ENCODE measurements at regions not wholly inside any gene's neighbourhood (a gene's known extent, or its start where the extent isn't known, plus 50 kb on each side); places are given as distances from the start of the nearest gene placed in this dataset.

GRCh38 chr6:91710342-91710741, 1123.5 kb upstream of the MAP3K7 start:
- no peaks in the 10 kb centered on the region for H3K4me1 ChIP-seq (ENCODE audit: control insufficient read depth in 3 of 3, insufficient read depth in 3 of 3, low read length in 3 of 3)
- no peaks in the 10 kb centered on the region for H3K36me3 ChIP-seq (ENCODE audit: control insufficient read depth in 3 of 3, insufficient read depth in 3 of 3, low read length in 3 of 3)
- H3K9me3 ChIP-seq (ENCODE audit: control insufficient read depth in 3 of 3, low read length in 3 of 3): no peaks in the 10 kb centered on the region
- no peak overlapping the region for H3K9ac ChIP-seq (ENCODE audit: low read depth in 1 of 3, low read length in 3 of 3)
- no peak overlapping the region for H3K27ac ChIP-seq (ENCODE audit: low read depth, low read length)
- H3K4me3 ChIP-seq (ENCODE audit: low read length in 3 of 3): no peak overlapping the region
- no peaks in the 10 kb centered on the region for H3K27me3 ChIP-seq (ENCODE audit: control insufficient read depth in 3 of 3, insufficient read depth in 3 of 3, low read length in 3 of 3)

GRCh38 chr6:91708534-91708933, 1121.7 kb upstream of the MAP3K7 start:
- no peaks in the 10 kb centered on the region for H3K27me3 ChIP-seq (ENCODE audit: control insufficient read depth in 3 of 3, insufficient read depth in 3 of 3, low read length in 3 of 3)
- no peak overlapping the region for H3K9ac ChIP-seq (ENCODE audit: low read depth in 1 of 3, low read length in 3 of 3)
- no peaks in the 10 kb centered on the region for H3K4me1 ChIP-seq (ENCODE audit: control insufficient read depth in 3 of 3, insufficient read depth in 3 of 3, low read length in 3 of 3)
- H3K36me3 ChIP-seq (ENCODE audit: control insufficient read depth in 3 of 3, insufficient read depth in 3 of 3, low read length in 3 of 3): no peaks in the 10 kb centered on the region
- no peak overlapping the region for H3K27ac ChIP-seq (ENCODE audit: low read depth, low read length)
- H3K9me3 ChIP-seq (ENCODE audit: control insufficient read depth in 3 of 3, low read length in 3 of 3): no peaks in the 10 kb centered on the region
- H3K4me3 ChIP-seq (ENCODE audit: low read length in 3 of 3): no peak overlapping the region

- Histone ChIP-seq H3K36me3 (ENCODE audit: control insufficient read depth in 3 of 3, insufficient read depth in 3 of 3, low read length in 3 of 3) (no peaks in the 10 kb centered on the region), H3K9me3 (ENCODE audit: control insufficient read depth in 3 of 3, low read length in 3 of 3) (no peaks in the 10 kb centered on the region), H3K4me3 (ENCODE audit: low read length in 3 of 3) (no peak overlapping the region), H3K4me1 (ENCODE audit: control insufficient read depth in 3 of 3, insufficient read depth in 3 of 3, low read length in 3 of 3) (no peaks in the 10 kb centered on the region), H3K27me3 (ENCODE audit: control insufficient read depth in 3 of 3, insufficient read depth in 3 of 3, low read length in 3 of 3) (no peaks in the 10 kb centered on the region), H3K9ac (ENCODE audit: low read depth in 1 of 3, low read length in 3 of 3) (no peak overlapping the region), H3K27ac (ENCODE audit: low read depth, low read length) (no peak overlapping the region)
These were observed 1118.8 kb upstream of the MAP3K7 start for GRCh38 chr6:91705646-91706045.

GRCh38 chr6:91704531-91704930, 1117.7 kb upstream of the MAP3K7 start:
- no peaks in the 10 kb centered on the region for H3K4me1 ChIP-seq (ENCODE audit: control insufficient read depth in 3 of 3, insufficient read depth in 3 of 3, low read length in 3 of 3)
- no peak overlapping the region for H3K4me3 ChIP-seq (ENCODE audit: low read length in 3 of 3)
- no peaks in the 10 kb centered on the region for H3K27me3 ChIP-seq (ENCODE audit: control insufficient read depth in 3 of 3, insufficient read depth in 3 of 3, low read length in 3 of 3)
- no peaks in the 10 kb centered on the region for H3K9me3 ChIP-seq (ENCODE audit: control insufficient read depth in 3 of 3, low read length in 3 of 3)
- H3K27ac ChIP-seq (ENCODE audit: low read depth, low read length): no peak overlapping the region
- no peaks in the 10 kb centered on the region for H3K36me3 ChIP-seq (ENCODE audit: control insufficient read depth in 3 of 3, insufficient read depth in 3 of 3, low read length in 3 of 3)
- H3K9ac ChIP-seq (ENCODE audit: low read depth in 1 of 3, low read length in 3 of 3): no peak overlapping the region

GRCh38 chr6:91697010-91697695, 1110.3 kb upstream of the MAP3K7 start:
- no peak overlapping the region for H3K27ac ChIP-seq (ENCODE audit: low read depth, low read length)
- H3K9me3 ChIP-seq (ENCODE audit: control insufficient read depth in 3 of 3, low read length in 3 of 3): no peaks in the 10 kb centered on the region
- H3K4me1 ChIP-seq (ENCODE audit: control insufficient read depth in 3 of 3, insufficient read depth in 3 of 3, low read length in 3 of 3): no peaks in the 10 kb centered on the region
- H3K27me3 ChIP-seq (ENCODE audit: control insufficient read depth in 3 of 3, insufficient read depth in 3 of 3, low read length in 3 of 3): no peaks in the 10 kb centered on the region
- no peaks in the 10 kb centered on the region for H3K36me3 ChIP-seq (ENCODE audit: control insufficient read depth in 3 of 3, insufficient read depth in 3 of 3, low read length in 3 of 3)
- H3K9ac ChIP-seq (ENCODE audit: low read depth in 1 of 3, low read length in 3 of 3): no peak overlapping the region
- H3K4me3 ChIP-seq (ENCODE audit: low read length in 3 of 3): no peak overlapping the region

GRCh38 chr6:91695221-91695620, 1108.3 kb upstream of the MAP3K7 start:
- Histone ChIP-seq H3K36me3 (ENCODE audit: control insufficient read depth in 3 of 3, insufficient read depth in 3 of 3, low read length in 3 of 3) (no peaks in the 10 kb centered on the region), H3K27ac (ENCODE audit: low read depth, low read length) (no peak overlapping the region), H3K27me3 (ENCODE audit: control insufficient read depth in 3 of 3, insufficient read depth in 3 of 3, low read length in 3 of 3) (no peaks in the 10 kb centered on the region), H3K4me1 (ENCODE audit: control insufficient read depth in 3 of 3, insufficient read depth in 3 of 3, low read length in 3 of 3) (no peaks in the 10 kb centered on the region), H3K9ac (ENCODE audit: low read depth in 1 of 3, low read length in 3 of 3) (no peak overlapping the region), H3K9me3 (ENCODE audit: control insufficient read depth in 3 of 3, low read length in 3 of 3) (no peaks in the 10 kb centered on the region), H3K4me3 (ENCODE audit: low read length in 3 of 3) (no peak overlapping the region)

GRCh38 chr6:91694016-91694654, 1107.3 kb upstream of the MAP3K7 start:
- Histone ChIP-seq H3K27me3 (ENCODE audit: control insufficient read depth in 3 of 3, insufficient read depth in 3 of 3, low read length in 3 of 3) (no peaks in the 10 kb centered on the region), H3K9ac (ENCODE audit: low read depth in 1 of 3, low read length in 3 of 3) (no peak overlapping the region), H3K27ac (ENCODE audit: low read depth, low read length) (no peak overlapping the region), H3K9me3 (ENCODE audit: control insufficient read depth in 3 of 3, low read length in 3 of 3) (no peaks in the 10 kb centered on the region), H3K4me1 (ENCODE audit: control insufficient read depth in 3 of 3, insufficient read depth in 3 of 3, low read length in 3 of 3) (no peaks in the 10 kb centered on the region), H3K4me3 (ENCODE audit: low read length in 3 of 3) (no peak overlapping the region), H3K36me3 (ENCODE audit: control insufficient read depth in 3 of 3, insufficient read depth in 3 of 3, low read length in 3 of 3) (no peaks in the 10 kb centered on the region)

GRCh38 chr6:91691449-91691848, 1104.6 kb upstream of the MAP3K7 start:
- H3K4me1 ChIP-seq (ENCODE audit: control insufficient read depth in 3 of 3, insufficient read depth in 3 of 3, low read length in 3 of 3): no peaks in the 10 kb centered on the region
- H3K27me3 ChIP-seq (ENCODE audit: control insufficient read depth in 3 of 3, insufficient read depth in 3 of 3, low read length in 3 of 3): no peaks in the 10 kb centered on the region

GRCh38 chr6:91683240-91683639, 1096.4 kb upstream of the MAP3K7 start:
- Histone ChIP-seq H3K27ac (ENCODE audit: low read depth, low read length) (no peak overlapping the region), H3K4me1 (ENCODE audit: control insufficient read depth in 3 of 3, insufficient read depth in 3 of 3, low read length in 3 of 3) (no peaks in the 10 kb centered on the region), H3K36me3 (ENCODE audit: control insufficient read depth in 3 of 3, insufficient read depth in 3 of 3, low read length in 3 of 3) (no peaks in the 10 kb centered on the region), H3K4me3 (ENCODE audit: low read length in 3 of 3) (no peak overlapping the region), H3K9ac (ENCODE audit: low read depth in 1 of 3, low read length in 3 of 3) (no peak overlapping the region), H3K27me3 (ENCODE audit: control insufficient read depth in 3 of 3, insufficient read depth in 3 of 3, low read length in 3 of 3) (no peaks in the 10 kb centered on the region), H3K9me3 (ENCODE audit: control insufficient read depth in 3 of 3, low read length in 3 of 3) (no peaks in the 10 kb centered on the region)

More at GRCh38 chr6:91691449-91691848, 1104.6 kb upstream of the MAP3K7 start:
- H3K36me3 ChIP-seq (ENCODE audit: control insufficient read depth in 3 of 3, insufficient read depth in 3 of 3, low read length in 3 of 3): no peaks in the 10 kb centered on the region
- no peak overlapping the region for H3K4me3 ChIP-seq (ENCODE audit: low read length in 3 of 3)
- H3K27ac ChIP-seq (ENCODE audit: low read depth, low read length): no peak overlapping the region
- no peak overlapping the region for H3K9ac ChIP-seq (ENCODE audit: low read depth in 1 of 3, low read length in 3 of 3)
- H3K9me3 ChIP-seq (ENCODE audit: control insufficient read depth in 3 of 3, low read length in 3 of 3): no peaks in the 10 kb centered on the region

- H3K36me3 ChIP-seq (ENCODE audit: control insufficient read depth in 3 of 3, insufficient read depth in 3 of 3, low read length in 3 of 3): no peaks in the 10 kb centered on the region
- no peaks in the 10 kb centered on the region for H3K27me3 ChIP-seq (ENCODE audit: control insufficient read depth in 3 of 3, insufficient read depth in 3 of 3, low read length in 3 of 3)
- H3K9ac ChIP-seq (ENCODE audit: low read depth in 1 of 3, low read length in 3 of 3): no peak overlapping the region
- no peaks in the 10 kb centered on the region for H3K4me1 ChIP-seq (ENCODE audit: control insufficient read depth in 3 of 3, insufficient read depth in 3 of 3, low read length in 3 of 3)
- no peak overlapping the region for H3K27ac ChIP-seq (ENCODE audit: low read depth, low read length)
- no peak overlapping the region for H3K4me3 ChIP-seq (ENCODE audit: low read length in 3 of 3)
- H3K9me3 ChIP-seq (ENCODE audit: control insufficient read depth in 3 of 3, low read length in 3 of 3): no peaks in the 10 kb centered on the region
These were observed 1094.4 kb upstream of the MAP3K7 start for GRCh38 chr6:91681296-91681695.

Measured in skeletal muscle tissue (tissue), 3 donors.